ENCODE measurements at regions not wholly inside any gene's neighbourhood (a gene's known extent, or its start where the extent isn't known, plus 50 kb on each side); places are given as distances from the start of the nearest gene placed in this dataset.

DNA sequence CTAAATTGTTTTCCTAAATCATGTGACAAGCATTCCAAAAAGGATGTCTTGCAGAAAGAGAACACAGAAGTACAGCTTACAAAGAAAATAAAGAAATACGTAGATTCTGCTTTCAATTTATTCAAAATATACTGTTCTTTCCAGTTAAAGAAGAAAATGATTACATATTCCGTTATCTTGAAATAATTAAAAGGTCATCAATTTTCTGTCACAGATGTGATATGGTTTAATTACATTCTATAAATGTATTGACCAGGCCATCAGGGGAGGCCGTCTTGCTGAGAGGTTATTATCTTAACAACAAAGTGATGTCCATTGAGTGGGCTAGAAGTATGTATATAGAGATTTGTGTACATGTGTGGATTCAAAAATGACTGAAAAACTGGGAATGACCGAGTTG, 432.9 kb downstream of the SETD4 start:
- no peak for TF ChIP-seq MXI1 (IDR thresholded peaks at IDR 0.05; ENCODE audit: low read depth, low read length)
- TF ChIP-seq, protein P1, sequence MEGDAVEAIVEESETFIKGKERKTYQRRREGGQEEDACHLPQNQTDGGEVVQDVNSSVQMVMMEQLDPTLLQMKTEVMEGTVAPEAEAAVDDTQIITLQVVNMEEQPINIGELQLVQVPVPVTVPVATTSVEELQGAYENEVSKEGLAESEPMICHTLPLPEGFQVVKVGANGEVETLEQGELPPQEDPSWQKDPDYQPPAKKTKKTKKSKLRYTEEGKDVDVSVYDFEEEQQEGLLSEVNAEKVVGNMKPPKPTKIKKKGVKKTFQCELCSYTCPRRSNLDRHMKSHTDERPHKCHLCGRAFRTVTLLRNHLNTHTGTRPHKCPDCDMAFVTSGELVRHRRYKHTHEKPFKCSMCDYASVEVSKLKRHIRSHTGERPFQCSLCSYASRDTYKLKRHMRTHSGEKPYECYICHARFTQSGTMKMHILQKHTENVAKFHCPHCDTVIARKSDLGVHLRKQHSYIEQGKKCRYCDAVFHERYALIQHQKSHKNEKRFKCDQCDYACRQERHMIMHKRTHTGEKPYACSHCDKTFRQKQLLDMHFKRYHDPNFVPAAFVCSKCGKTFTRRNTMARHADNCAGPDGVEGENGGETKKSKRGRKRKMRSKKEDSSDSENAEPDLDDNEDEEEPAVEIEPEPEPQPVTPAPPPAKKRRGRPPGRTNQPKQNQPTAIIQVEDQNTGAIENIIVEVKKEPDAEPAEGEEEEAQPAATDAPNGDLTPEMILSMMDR (IDR thresholded peaks at IDR 0.05): no peak
- TF ChIP-seq, protein P2, sequence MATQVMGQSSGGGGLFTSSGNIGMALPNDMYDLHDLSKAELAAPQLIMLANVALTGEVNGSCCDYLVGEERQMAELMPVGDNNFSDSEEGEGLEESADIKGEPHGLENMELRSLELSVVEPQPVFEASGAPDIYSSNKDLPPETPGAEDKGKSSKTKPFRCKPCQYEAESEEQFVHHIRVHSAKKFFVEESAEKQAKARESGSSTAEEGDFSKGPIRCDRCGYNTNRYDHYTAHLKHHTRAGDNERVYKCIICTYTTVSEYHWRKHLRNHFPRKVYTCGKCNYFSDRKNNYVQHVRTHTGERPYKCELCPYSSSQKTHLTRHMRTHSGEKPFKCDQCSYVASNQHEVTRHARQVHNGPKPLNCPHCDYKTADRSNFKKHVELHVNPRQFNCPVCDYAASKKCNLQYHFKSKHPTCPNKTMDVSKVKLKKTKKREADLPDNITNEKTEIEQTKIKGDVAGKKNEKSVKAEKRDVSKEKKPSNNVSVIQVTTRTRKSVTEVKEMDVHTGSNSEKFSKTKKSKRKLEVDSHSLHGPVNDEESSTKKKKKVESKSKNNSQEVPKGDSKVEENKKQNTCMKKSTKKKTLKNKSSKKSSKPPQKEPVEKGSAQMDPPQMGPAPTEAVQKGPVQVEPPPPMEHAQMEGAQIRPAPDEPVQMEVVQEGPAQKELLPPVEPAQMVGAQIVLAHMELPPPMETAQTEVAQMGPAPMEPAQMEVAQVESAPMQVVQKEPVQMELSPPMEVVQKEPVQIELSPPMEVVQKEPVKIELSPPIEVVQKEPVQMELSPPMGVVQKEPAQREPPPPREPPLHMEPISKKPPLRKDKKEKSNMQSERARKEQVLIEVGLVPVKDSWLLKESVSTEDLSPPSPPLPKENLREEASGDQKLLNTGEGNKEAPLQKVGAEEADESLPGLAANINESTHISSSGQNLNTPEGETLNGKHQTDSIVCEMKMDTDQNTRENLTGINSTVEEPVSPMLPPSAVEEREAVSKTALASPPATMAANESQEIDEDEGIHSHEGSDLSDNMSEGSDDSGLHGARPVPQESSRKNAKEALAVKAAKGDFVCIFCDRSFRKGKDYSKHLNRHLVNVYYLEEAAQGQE (IDR thresholded peaks at IDR 0.05; ENCODE audit: low read depth, low read length): no peak
- TF ChIP-seq POLR2AphosphoS5 (IDR thresholded peaks at IDR 0.05; ENCODE audit: low read depth, low read length): no peak
- TF ChIP-seq GATA2 (CRISPR knock-in tag; IDR thresholded peaks at IDR 0.05): no peak
- no peak for TF ChIP-seq RFX5 (IDR thresholded peaks at IDR 0.05; ENCODE audit: low read length)
- TF ChIP-seq TCF12 (IDR thresholded peaks at IDR 0.05): no peak

Data from SK-N-SH (cell line).